PC-9 (cell line): ENCODE measurements at regions not wholly inside any gene's neighbourhood (a gene's known extent, or its start where the extent isn't known, plus 50 kb on each side); places are given as distances from the start of the nearest gene placed in this dataset.
"Not testable (repeated sequence)": the region's sequence is repeated elsewhere in the genome, so short reads cannot be mapped to it uniquely, and the experiment has no call there.

ENCODE experiments used
- BruUV-seq: library from RNA; stranded (reverse); fragments of 400-500 nt; replicated peaks from 2 replicates; lab custom pipeline; 2021; lab: Mats Ljungman, UMichigan
- CTCF ChIA-PET: fragments of 300-600 bp; sonication (Branson Sonifier 250); formaldehyde crosslinking; loops from one replicate; lab custom pipeline; 2022; ENCODE audit warnings: antibody characterized with exemption; lab: Charles Lee
- POLR2A ChIA-PET: fragments of 300-600 bp; sonication (Branson Sonifier 250); formaldehyde crosslinking; loops from one replicate; lab custom pipeline; 2022; ENCODE audit warnings: antibody characterized with exemption; ENCODE audit not compliant: unreplicated experiment; lab: Charles Lee
- DNase-seq, 2 experiments: peaks; one replicate each; pipeline versions ENCODE4 v3.0.0 to v3.0.0-alpha.2; 2015 to 2022; ENCODE audit warnings: mixed read lengths in 1 of 2
- H2AFZ ChIP-seq: fragments of 200-600 bp; sonication (generic); 2 replicates; pipeline ENCODE4 v1.8.1; 2017; ENCODE audit warnings: antibody characterized with exemption
- H3F3A ChIP-seq: fragments of 200-600 bp; sonication (generic); 2 replicates; pipeline ENCODE4 v1.8.1; 2017; ENCODE audit warnings: antibody characterized with exemption, mild to moderate bottlenecking, low read depth; ENCODE audit not compliant: insufficient read depth
- H3K27ac ChIP-seq: fragments of 200-600 bp; sonication (generic); 2 replicates; pipeline ENCODE4 v1.6.1; 2016; ENCODE audit warnings: mixed run types
- H3K27me3 ChIP-seq: fragments of 200-600 bp; sonication (generic); 2 replicates; pipeline ENCODE4 v1.6.1; 2016; ENCODE audit warnings: low read depth, mixed run types; ENCODE audit not compliant: insufficient read depth
- H3K36me3 ChIP-seq: fragments of 200-600 bp; sonication (generic); 2 replicates; pipeline ENCODE4 v1.6.1; 2016; ENCODE audit warnings: low read depth, mixed run types
- H3K4me1 ChIP-seq: fragments of 200-600 bp; sonication (generic); replicated peaks from 2 replicates; pipeline ENCODE4 v1.6.1; 2016; ENCODE audit warnings: mixed run types; ENCODE audit not compliant: insufficient read depth
- H3K4me2 ChIP-seq: fragments of 200-600 bp; sonication (generic); 2 replicates; pipeline ENCODE4 v1.6.1; 2017; ENCODE audit warnings: mixed run types
- H3K4me3 ChIP-seq: fragments of 200-600 bp; sonication (generic); 2 replicates; pipeline ENCODE4 v1.6.1; 2016; ENCODE audit warnings: mixed run types
- H3K79me2 ChIP-seq: fragments of 200-600 bp; sonication (generic); 2 replicates; pipeline ENCODE4 v1.6.1; 2017; ENCODE audit warnings: low read depth, mixed run types
- H3K9me2 ChIP-seq: fragments of 200-600 bp; sonication (generic); 2 replicates; pipeline ENCODE4 v1.8.1; 2017; ENCODE audit warnings: mild to moderate bottlenecking; ENCODE audit not compliant: insufficient read depth
- H3K9me3 ChIP-seq: fragments of 200-600 bp; sonication (generic); 2 replicates; pipeline ENCODE4 v1.8.1; 2016; ENCODE audit warnings: low read depth; ENCODE audit not compliant: insufficient read depth
- H4K20me1 ChIP-seq: fragments of 200-600 bp; sonication (generic); 2 replicates; pipeline ENCODE4 v1.8.1; 2017; ENCODE audit not compliant: insufficient read depth
- EZH2 ChIP-seq: fragments of 200-600 bp; sonication (generic); IDR thresholded peaks from 2 replicates; pipeline ENCODE4 v1.8.0; 2017; ENCODE audit warnings: antibody characterized with exemption, low read depth
- intact Hi-C: fragments of 100-400 bp; cut with micrococcal nuclease; formaldehyde crosslinking; loops from one replicate; pipeline ENCODE4 v1.10.0; 2022; ENCODE audit not compliant: unreplicated experiment
- TF ChIP-seq, protein P1 (sequence below): fragments of 200-600 bp; sonication (generic); conservative IDR thresholded peaks from 2 replicates; pipeline ENCODE4 v1.6.1; 2017; ENCODE audit warnings: mixed run types, antibody characterized with exemption, mild to moderate bottlenecking, moderate library complexity

DNA sequence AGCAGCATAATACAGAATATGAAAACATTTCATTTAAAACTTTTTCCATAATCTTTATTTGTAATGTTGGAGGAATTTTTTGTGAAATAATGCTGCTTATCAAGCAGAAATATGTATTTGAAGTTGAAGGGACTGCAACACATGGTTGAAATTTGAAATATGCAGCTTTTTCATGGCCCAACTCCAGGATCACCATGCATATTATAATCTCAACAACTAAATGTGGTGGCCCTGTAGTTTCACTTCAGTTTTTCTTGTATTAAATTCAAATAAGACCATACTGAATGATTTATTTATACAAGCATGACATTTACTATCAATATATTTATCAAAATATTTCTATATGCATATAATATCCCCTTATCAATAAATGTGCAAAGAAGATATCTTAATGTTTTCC is 157.7 kb upstream of the LHX8 start:
- ChIA-PET POLR2A (no interaction called here), CTCF (no interaction called here)
- peaks cover 6% of the 10 kb centered on the region; the same call in 1 of the 2 replicates for H3K9me2 ChIP-seq
- TF ChIP-seq, protein P1, sequence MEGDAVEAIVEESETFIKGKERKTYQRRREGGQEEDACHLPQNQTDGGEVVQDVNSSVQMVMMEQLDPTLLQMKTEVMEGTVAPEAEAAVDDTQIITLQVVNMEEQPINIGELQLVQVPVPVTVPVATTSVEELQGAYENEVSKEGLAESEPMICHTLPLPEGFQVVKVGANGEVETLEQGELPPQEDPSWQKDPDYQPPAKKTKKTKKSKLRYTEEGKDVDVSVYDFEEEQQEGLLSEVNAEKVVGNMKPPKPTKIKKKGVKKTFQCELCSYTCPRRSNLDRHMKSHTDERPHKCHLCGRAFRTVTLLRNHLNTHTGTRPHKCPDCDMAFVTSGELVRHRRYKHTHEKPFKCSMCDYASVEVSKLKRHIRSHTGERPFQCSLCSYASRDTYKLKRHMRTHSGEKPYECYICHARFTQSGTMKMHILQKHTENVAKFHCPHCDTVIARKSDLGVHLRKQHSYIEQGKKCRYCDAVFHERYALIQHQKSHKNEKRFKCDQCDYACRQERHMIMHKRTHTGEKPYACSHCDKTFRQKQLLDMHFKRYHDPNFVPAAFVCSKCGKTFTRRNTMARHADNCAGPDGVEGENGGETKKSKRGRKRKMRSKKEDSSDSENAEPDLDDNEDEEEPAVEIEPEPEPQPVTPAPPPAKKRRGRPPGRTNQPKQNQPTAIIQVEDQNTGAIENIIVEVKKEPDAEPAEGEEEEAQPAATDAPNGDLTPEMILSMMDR: no peak
- DNase-seq: no peak
- BruUV-seq: no TSS peak
- H3K4me1 ChIP-seq: no peaks in the 10 kb centered on the region
- no peaks in the 10 kb centered on the region for H3K36me3 ChIP-seq
- no peaks in the 10 kb centered on the region for H3K27me3 ChIP-seq
- H3K27ac ChIP-seq: no peak overlapping the region
- no peak overlapping the region for H3K4me2 ChIP-seq
- no peaks in the 10 kb centered on the region for H3F3A ChIP-seq
- H4K20me1 ChIP-seq: no peaks in the 10 kb centered on the region
- H2AFZ ChIP-seq: no peak overlapping the region
- H3K9me3 ChIP-seq: no peaks in the 10 kb centered on the region
- no peaks in the 10 kb centered on the region for H3K79me2 ChIP-seq
- no peak overlapping the region for H3K4me3 ChIP-seq
- intact Hi-C loops: no loop called here

DNA sequence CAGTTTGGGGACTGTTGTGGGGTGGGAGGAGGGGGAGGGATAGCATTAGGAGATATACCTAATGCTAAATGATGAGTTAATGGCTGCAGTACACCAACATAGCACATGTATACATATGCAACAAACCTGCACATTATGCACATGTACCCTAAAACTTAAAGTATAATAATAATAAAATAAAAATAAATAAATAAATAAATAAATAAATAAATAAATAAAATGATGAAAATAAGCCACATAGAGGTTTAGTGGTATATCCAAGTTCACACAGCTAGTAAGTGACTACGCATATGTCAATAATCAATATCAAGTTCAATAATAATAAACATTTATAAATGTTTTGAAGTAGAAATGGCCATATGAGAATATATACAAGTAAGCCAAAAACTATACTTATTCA is 141.7 kb upstream of the LHX8 start:
- H3K79me2 ChIP-seq, H3K4me3 ChIP-seq, H3K9me3 ChIP-seq, H3K4me2 ChIP-seq, intact Hi-C loops, H2AFZ ChIP-seq, H3K4me1 ChIP-seq, CTCF ChIA-PET, H3F3A ChIP-seq, DNase-seq, H3K9me2 ChIP-seq, H4K20me1 ChIP-seq, H3K36me3 ChIP-seq, BruUV-seq, H3K27ac ChIP-seq, POLR2A ChIA-PET, H3K27me3 ChIP-seq: not testable (repeated sequence)

DNA sequence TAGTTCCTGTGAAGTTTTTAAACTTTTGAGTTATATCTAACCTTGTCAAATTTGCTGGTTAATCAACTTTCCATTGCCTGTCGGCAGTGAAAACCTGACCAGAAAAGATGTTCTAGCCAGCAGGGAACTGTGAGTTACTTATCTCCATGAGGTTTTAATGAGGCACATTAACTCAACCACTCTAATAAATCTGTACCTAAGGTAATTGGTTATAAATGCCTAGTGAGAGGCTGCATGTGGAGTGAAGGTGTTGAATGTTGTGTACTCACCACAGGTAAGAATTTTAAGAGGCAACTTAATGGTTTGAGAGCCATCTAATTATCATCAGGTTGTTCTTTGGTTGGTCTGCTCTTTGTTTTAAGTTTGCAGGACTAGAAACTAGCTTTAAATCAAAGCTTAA is 138.4 kb upstream of the LHX8 start:
- Histone ChIP-seq H3K9me2 (no peaks in the 10 kb centered on the region), H3F3A (no peaks in the 10 kb centered on the region), H3K4me3 (no peak overlapping the region), H3K4me1 (no peaks in the 10 kb centered on the region), H4K20me1 (no peaks in the 10 kb centered on the region), H3K79me2 (no peaks in the 10 kb centered on the region), H2AFZ (no peak overlapping the region), H3K36me3 (no peaks in the 10 kb centered on the region), H3K27ac (no peak overlapping the region), H3K4me2 (no peak overlapping the region), H3K9me3 (no peaks in the 10 kb centered on the region), H3K27me3 (no peaks in the 10 kb centered on the region)
- no peak for TF ChIP-seq EZH2
- TF ChIP-seq, protein P1: no peak
- POLR2A ChIA-PET: no interaction called here
- no TSS peak for BruUV-seq
- intact Hi-C loops: no loop called here
- CTCF ChIA-PET: no interaction called here
- no peak for DNase-seq

DNA sequence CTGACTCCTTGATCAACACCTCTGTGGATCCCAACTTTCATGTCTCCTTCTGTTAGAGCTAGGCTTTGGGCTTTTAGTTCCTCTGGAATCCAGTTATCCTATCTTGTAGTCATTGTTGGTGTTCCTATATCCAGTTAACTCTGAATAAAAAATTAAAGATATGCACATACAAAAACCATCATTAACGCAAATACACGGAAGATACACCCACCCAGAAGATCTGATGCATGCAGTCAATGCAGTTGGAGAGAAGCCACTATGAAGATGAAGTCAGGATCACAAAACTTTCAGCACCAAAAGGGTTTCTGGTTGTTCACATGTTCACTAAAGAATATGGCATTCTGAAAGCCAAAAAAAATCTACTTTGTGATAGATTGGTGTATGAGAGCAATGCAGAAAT is 123.6 kb upstream of the LHX8 start:
- Histone ChIP-seq H3K4me2 (no peak overlapping the region), H3K79me2 (no peaks in the 10 kb centered on the region), H3K27ac (no peak overlapping the region), H2AFZ (no peak overlapping the region), H4K20me1 (no peaks in the 10 kb centered on the region), H3K9me2 (no peaks in the 10 kb centered on the region), H3K4me1 (no peaks in the 10 kb centered on the region), H3K9me3 (no peaks in the 10 kb centered on the region), H3K4me3 (no peak overlapping the region), H3K36me3 (no peaks in the 10 kb centered on the region), H3F3A (no peaks in the 10 kb centered on the region), H3K27me3 (no peaks in the 10 kb centered on the region)
- intact Hi-C loops: no loop called here
- ChIA-PET POLR2A (no interaction called here), CTCF (no interaction called here)
- DNase-seq: no peak
- TF ChIP-seq, protein P1: no peak
- no peak for TF ChIP-seq EZH2
- BruUV-seq: no TSS peak
